ENCODE measurements at regions not wholly inside any gene's neighbourhood (a gene's known extent, or its start where the extent isn't known, plus 50 kb on each side); places are given as distances from the start of the nearest gene placed in this dataset.

DNA sequence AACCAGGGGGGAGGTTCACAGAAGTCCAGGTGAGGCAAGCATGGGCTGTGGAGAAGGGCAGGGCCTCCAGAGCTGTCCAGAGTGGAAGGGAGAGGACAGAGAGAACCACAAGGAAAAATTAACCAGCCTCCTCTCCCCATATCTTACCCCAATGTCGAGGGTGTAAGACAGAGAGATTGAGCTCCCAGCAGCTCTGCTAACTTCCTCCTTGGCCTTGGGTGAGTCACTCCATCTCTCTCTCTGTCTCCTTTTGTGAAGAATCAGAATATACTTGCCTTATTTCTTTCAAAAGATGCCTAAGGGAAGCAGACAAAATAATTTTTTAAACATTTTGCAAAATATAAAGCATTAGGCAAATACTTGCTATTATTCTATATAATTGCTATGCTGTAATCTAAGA is 58.3 kb upstream of the IYD start:
- TF ChIP-seq RAD21 (conservative IDR thresholded peaks at IDR 0.05): no peak
- no peak for TF ChIP-seq TAF1 (IDR thresholded peaks at IDR 0.05; ENCODE audit: low read depth)
- TF ChIP-seq POLR2AphosphoS5 (IDR thresholded peaks at IDR 0.05): no peak
- TF ChIP-seq EP300 (conservative IDR thresholded peaks at IDR 0.05; ENCODE audit: poor library complexity, severe bottlenecking): no peak
- TF ChIP-seq, protein P1, sequence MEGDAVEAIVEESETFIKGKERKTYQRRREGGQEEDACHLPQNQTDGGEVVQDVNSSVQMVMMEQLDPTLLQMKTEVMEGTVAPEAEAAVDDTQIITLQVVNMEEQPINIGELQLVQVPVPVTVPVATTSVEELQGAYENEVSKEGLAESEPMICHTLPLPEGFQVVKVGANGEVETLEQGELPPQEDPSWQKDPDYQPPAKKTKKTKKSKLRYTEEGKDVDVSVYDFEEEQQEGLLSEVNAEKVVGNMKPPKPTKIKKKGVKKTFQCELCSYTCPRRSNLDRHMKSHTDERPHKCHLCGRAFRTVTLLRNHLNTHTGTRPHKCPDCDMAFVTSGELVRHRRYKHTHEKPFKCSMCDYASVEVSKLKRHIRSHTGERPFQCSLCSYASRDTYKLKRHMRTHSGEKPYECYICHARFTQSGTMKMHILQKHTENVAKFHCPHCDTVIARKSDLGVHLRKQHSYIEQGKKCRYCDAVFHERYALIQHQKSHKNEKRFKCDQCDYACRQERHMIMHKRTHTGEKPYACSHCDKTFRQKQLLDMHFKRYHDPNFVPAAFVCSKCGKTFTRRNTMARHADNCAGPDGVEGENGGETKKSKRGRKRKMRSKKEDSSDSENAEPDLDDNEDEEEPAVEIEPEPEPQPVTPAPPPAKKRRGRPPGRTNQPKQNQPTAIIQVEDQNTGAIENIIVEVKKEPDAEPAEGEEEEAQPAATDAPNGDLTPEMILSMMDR (IDR thresholded peaks at IDR 0.05; ENCODE audit: poor library complexity, severe bottlenecking): no peak
- TF ChIP-seq EZH2 (IDR thresholded peaks at IDR 0.05; ENCODE audit: borderline replicate concordance, insufficient read depth, low read length, poor library complexity, severe bottlenecking): no peak
- no peak for TF ChIP-seq SMC3 (conservative IDR thresholded peaks at IDR 0.05; ENCODE audit: poor library complexity)
- TF ChIP-seq, protein P2, sequence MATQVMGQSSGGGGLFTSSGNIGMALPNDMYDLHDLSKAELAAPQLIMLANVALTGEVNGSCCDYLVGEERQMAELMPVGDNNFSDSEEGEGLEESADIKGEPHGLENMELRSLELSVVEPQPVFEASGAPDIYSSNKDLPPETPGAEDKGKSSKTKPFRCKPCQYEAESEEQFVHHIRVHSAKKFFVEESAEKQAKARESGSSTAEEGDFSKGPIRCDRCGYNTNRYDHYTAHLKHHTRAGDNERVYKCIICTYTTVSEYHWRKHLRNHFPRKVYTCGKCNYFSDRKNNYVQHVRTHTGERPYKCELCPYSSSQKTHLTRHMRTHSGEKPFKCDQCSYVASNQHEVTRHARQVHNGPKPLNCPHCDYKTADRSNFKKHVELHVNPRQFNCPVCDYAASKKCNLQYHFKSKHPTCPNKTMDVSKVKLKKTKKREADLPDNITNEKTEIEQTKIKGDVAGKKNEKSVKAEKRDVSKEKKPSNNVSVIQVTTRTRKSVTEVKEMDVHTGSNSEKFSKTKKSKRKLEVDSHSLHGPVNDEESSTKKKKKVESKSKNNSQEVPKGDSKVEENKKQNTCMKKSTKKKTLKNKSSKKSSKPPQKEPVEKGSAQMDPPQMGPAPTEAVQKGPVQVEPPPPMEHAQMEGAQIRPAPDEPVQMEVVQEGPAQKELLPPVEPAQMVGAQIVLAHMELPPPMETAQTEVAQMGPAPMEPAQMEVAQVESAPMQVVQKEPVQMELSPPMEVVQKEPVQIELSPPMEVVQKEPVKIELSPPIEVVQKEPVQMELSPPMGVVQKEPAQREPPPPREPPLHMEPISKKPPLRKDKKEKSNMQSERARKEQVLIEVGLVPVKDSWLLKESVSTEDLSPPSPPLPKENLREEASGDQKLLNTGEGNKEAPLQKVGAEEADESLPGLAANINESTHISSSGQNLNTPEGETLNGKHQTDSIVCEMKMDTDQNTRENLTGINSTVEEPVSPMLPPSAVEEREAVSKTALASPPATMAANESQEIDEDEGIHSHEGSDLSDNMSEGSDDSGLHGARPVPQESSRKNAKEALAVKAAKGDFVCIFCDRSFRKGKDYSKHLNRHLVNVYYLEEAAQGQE (IDR thresholded peaks at IDR 0.05; ENCODE audit: borderline replicate concordance): no peak

All from neural cell (in vitro differentiated cells).